ENCODE measurements at regions not wholly inside any gene's neighbourhood (a gene's known extent, or its start where the extent isn't known, plus 50 kb on each side); places are given as distances from the start of the nearest gene placed in this dataset.

GRCh38 chr11:110786226-110786902, 74.1 kb upstream of the ARHGAP20 start (continued):
- TF ChIP-seq, protein P1, sequence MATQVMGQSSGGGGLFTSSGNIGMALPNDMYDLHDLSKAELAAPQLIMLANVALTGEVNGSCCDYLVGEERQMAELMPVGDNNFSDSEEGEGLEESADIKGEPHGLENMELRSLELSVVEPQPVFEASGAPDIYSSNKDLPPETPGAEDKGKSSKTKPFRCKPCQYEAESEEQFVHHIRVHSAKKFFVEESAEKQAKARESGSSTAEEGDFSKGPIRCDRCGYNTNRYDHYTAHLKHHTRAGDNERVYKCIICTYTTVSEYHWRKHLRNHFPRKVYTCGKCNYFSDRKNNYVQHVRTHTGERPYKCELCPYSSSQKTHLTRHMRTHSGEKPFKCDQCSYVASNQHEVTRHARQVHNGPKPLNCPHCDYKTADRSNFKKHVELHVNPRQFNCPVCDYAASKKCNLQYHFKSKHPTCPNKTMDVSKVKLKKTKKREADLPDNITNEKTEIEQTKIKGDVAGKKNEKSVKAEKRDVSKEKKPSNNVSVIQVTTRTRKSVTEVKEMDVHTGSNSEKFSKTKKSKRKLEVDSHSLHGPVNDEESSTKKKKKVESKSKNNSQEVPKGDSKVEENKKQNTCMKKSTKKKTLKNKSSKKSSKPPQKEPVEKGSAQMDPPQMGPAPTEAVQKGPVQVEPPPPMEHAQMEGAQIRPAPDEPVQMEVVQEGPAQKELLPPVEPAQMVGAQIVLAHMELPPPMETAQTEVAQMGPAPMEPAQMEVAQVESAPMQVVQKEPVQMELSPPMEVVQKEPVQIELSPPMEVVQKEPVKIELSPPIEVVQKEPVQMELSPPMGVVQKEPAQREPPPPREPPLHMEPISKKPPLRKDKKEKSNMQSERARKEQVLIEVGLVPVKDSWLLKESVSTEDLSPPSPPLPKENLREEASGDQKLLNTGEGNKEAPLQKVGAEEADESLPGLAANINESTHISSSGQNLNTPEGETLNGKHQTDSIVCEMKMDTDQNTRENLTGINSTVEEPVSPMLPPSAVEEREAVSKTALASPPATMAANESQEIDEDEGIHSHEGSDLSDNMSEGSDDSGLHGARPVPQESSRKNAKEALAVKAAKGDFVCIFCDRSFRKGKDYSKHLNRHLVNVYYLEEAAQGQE (IDR thresholded peaks at IDR 0.05; ENCODE audit: low read depth): no peak
- no peak for TF ChIP-seq POLR2A (IDR thresholded peaks at IDR 0.05; ENCODE audit: borderline replicate concordance, extremely low read depth, insufficient read depth, insufficient read length)
- TF ChIP-seq YY1 (IDR thresholded peaks at IDR 0.05; ENCODE audit: extremely low read depth, insufficient replicate concordance, low read depth, low read length): no peak
- TF ChIP-seq ZFX (IDR thresholded peaks at IDR 0.05): no peak
- TF ChIP-seq, protein P2, sequence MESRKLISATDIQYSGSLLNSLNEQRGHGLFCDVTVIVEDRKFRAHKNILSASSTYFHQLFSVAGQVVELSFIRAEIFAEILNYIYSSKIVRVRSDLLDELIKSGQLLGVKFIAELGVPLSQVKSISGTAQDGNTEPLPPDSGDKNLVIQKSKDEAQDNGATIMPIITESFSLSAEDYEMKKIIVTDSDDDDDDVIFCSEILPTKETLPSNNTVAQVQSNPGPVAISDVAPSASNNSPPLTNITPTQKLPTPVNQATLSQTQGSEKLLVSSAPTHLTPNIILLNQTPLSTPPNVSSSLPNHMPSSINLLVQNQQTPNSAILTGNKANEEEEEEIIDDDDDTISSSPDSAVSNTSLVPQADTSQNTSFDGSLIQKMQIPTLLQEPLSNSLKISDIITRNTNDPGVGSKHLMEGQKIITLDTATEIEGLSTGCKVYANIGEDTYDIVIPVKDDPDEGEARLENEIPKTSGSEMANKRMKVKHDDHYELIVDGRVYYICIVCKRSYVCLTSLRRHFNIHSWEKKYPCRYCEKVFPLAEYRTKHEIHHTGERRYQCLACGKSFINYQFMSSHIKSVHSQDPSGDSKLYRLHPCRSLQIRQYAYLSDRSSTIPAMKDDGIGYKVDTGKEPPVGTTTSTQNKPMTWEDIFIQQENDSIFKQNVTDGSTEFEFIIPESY (IDR thresholded peaks at IDR 0.05; ENCODE audit: extremely low read depth, insufficient replicate concordance, low read length): no peak
- TF ChIP-seq RAD21 (IDR thresholded peaks at IDR 0.05; ENCODE audit: low read depth): no peak

DNA sequence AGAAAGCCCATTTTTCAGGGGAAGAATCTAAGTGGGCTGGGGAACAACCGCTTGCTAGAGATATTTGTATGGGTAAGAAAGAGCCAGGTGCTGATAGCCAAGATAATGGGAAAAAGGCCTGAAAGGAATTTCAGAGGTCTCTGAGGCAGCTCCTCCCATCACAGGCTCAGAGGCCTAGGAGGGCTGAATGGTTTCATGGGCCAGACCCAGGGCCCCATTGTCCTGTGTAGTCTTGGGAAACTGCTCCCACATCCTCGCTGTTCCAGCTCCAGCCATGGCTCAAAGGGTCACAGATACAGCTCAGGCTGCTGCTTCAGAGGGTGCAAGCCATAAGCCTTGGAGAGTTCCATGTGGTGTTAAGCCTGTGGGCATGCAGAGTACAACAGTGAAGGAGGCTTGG, 73.2 kb upstream of the ARHGAP20 start:
- Histone ChIP-seq H4K20me1 (ENCODE audit: insufficient read depth) (no peaks in the 10 kb centered on the region), H3K36me3 (ENCODE audit: control insufficient read depth in 1 of 2, insufficient read depth in 2 of 2, low read length in 2 of 2) (no peaks in the 10 kb centered on the region), H3K4me2 (ENCODE audit: low read length) (no peak overlapping the region), H2AFZ (ENCODE audit: low read depth, low read length, poor library complexity, severe bottlenecking) (no peak overlapping the region), H3K27ac (ENCODE audit: low read depth, low read length) (no peak overlapping the region), H3K9me3 (ENCODE audit: control insufficient read depth in 1 of 2, insufficient read depth in 1 of 2, low read depth in 1 of 2, low read length in 2 of 2) (no peaks in the 10 kb centered on the region), H3K79me2 (ENCODE audit: insufficient read depth, low read length) (no peaks in the 10 kb centered on the region), H3K4me3 (replicated peaks in 1 of 2; ENCODE audit: low read depth in 1 of 2, low read length in 2 of 2) (no peak overlapping the region), H3K4me1 (ENCODE audit: control insufficient read depth in 1 of 2, insufficient read depth in 2 of 2, low read length in 2 of 2) (no peaks in the 10 kb centered on the region), H3K27me3 (ENCODE audit: insufficient read depth, low read length) (peaks cover 3% of the 10 kb centered on the region; the same call in 1 of the 2 replicates), H3K9me2 (ENCODE audit: insufficient read depth) (no peaks in the 10 kb centered on the region), H3K9ac (ENCODE audit: low read length) (no peak overlapping the region)
- RAD21 ChIA-PET (ENCODE audit: low non-redundant PET in 1 of 2, low total read pairs in 2 of 2, uncharacterized antibody in 2 of 2, unreplicated experiment in 2 of 2): no interaction called here
- DNase-seq (ENCODE audit: low read depth, low spot score) (no peak), ATAC-seq (no peak)
- POLR2A ChIA-PET: no interaction called here
- CTCF ChIA-PET: no interaction called here
- intact Hi-C loops (cut with micrococcal nuclease): no loop called here
- no TSS peak for BruUV-seq (replicated peaks)
- TF ChIP-seq TCF7L2 (IDR thresholded peaks at IDR 0.05; ENCODE audit: borderline replicate concordance, extremely low read depth, insufficient read depth, insufficient read length): no peak
- no peak for TF ChIP-seq POLR2A (IDR thresholded peaks at IDR 0.05; ENCODE audit: borderline replicate concordance, extremely low read depth, insufficient read depth, insufficient read length)
- TF ChIP-seq SP1 (IDR thresholded peaks at IDR 0.05; ENCODE audit: low read depth): no peak
- TF ChIP-seq YY1 (IDR thresholded peaks at IDR 0.05; ENCODE audit: extremely low read depth, insufficient replicate concordance, low read depth, low read length): no peak
- no peak for TF ChIP-seq EGR1 (IDR thresholded peaks at IDR 0.05; ENCODE audit: low read depth)
- TF ChIP-seq SIN3A (IDR thresholded peaks at IDR 0.05; ENCODE audit: low read depth): no peak
- TF ChIP-seq CBX3 (IDR thresholded peaks at IDR 0.05; ENCODE audit: low read depth): no peak
- TF ChIP-seq FOSL1 (IDR thresholded peaks at IDR 0.05; ENCODE audit: low read depth): no peak
- TF ChIP-seq ZFX (IDR thresholded peaks at IDR 0.05): no peak
- TF ChIP-seq, protein P1 (IDR thresholded peaks at IDR 0.05; ENCODE audit: low read depth): no peak
